Adipocyte (in vitro differentiated cells): ENCODE measurements at regions not wholly inside any gene's neighbourhood (a gene's known extent, or its start where the extent isn't known, plus 50 kb on each side); places are given as distances from the start of the nearest gene placed in this dataset.
A peak's percentile ranks its signal among the peaks of the same experiment; 100 is the strongest.

Experiments used
- DNase-seq: peaks from one replicate; pipeline ENCODE4 v3.0.0-alpha.2; 2015; ENCODE audit warnings: low read depth
- H3K27me3 ChIP-seq: replicated peaks from 2 replicates; pipeline ENCODE4 v1.7.0; 2013; ENCODE audit warnings: mild to moderate bottlenecking, low read length, moderate library complexity; ENCODE audit not compliant: control insufficient read depth, insufficient read depth
- H3K36me3 ChIP-seq: 2 replicates; pipeline ENCODE4 v1.7.0; 2013; ENCODE audit warnings: low read length, mild to moderate bottlenecking, moderate library complexity; ENCODE audit not compliant: control insufficient read depth, insufficient read depth, severe bottlenecking
- H3K4me1 ChIP-seq: 2 replicates; pipeline ENCODE4 v1.7.0; 2013; ENCODE audit warnings: mild to moderate bottlenecking, low read length, moderate library complexity; ENCODE audit not compliant: control insufficient read depth, insufficient read depth
- H3K4me3 ChIP-seq: 2 replicates; pipeline ENCODE4 v1.7.0; 2013; ENCODE audit warnings: mild to moderate bottlenecking, low read length, moderate library complexity
- H3K9ac ChIP-seq: 2 replicates; pipeline ENCODE4 v1.7.0; 2013; ENCODE audit warnings: mild to moderate bottlenecking, low read length, moderate library complexity
- H3K9me3 ChIP-seq: 2 replicates; pipeline ENCODE4 v1.7.0; 2013; ENCODE audit warnings: mild to moderate bottlenecking, low read length, moderate library complexity; ENCODE audit not compliant: control insufficient read depth

DNA sequence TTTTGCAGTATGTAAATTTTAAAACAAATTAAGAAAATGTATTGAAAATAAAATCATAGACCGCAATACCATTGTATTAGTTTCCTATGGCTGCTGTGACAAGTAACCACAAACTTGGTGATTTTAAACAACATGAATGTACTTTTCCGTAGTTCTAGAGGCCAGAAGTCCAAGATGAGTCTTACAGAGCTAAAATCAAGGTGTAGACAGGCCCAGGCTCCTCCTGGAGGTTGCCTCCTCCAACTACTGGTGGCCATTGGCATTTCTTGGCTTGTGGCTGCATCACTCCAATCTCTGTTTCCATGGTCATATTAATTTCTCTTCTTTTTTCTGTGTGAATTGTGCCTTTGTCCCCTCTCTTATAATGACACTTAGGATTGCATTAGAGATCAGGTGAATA lies 59.2 kb upstream of the ETAA1 start:
- Histone ChIP-seq H3K27me3 (no peaks in the 10 kb centered on the region), H3K9me3 (no peaks in the 10 kb centered on the region), H3K36me3 (no peaks in the 10 kb centered on the region), H3K4me1 (peaks cover 8% of the 10 kb centered on the region), H3K9ac (no peak overlapping the region), H3K4me3 (no peak overlapping the region)
- DNase-seq, result no peak

DNA sequence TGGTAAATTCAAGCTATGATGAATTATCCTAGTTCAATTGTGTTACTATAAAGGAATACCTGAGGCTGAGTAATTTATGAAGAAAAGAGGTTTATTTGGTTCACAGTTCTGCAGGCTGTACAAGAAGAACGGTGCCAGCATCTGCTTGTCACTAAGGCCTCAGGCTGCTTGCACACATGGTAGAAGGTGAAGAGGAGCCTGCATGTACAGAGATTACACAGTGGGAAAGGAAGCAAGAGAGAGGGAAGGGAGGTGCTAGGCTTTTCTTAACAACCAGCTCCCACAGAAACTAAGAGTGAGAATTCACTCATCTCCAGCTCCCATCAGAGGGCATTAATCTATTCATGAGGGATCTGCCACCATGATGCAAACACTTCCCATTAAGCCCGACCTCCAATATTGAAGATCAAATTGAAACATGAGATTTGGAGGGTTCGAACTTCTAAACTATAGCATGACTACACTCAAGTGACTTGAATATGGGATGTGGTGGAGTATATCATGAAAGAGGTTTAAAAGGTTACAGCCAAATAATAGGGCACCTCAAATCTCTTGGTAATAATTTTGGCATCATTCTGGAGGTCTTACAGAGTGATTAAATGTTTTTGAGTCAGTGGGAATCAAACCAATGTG lies 58.4 kb upstream of the ETAA1 start:
- Histone ChIP-seq H3K4me1 (peaks cover 8% of the 10 kb centered on the region), H3K36me3 (no peaks in the 10 kb centered on the region), H3K9me3 (no peaks in the 10 kb centered on the region), H3K9ac (no peak overlapping the region), H3K4me3 (no peak overlapping the region), H3K27me3 (no peaks in the 10 kb centered on the region)
- no peak for DNase-seq

DNA sequence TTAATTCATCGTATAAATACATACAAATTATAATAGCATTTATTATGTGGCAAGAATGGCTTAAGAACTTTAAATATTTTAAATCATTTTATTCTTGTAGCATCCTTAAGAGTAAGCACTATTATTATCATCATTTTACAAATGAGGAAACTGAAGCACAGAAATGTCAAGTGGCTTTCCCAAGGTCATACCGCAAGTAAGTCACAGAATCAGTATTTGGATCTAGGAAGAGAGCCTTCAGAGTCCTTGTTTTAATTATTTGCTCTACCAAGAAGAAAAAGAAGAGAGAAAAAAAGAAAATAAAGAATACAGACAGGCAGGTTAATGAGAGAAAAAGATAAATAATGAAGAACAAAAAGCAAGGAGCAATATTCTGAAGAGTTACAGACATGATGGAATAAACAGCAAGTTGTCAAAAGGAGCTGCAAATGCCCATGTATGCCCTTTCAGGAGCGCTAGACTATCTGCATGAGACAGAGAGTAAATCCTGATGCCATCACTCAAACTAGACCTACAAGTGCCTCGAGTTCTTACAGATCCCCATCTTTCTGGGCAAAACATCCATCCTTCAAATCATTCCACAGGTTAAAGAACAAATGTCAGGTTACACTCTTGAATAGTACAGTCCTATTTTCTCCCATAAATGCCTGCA lies 57.8 kb upstream of the ETAA1 start:
- Histone ChIP-seq H3K36me3 (no peaks in the 10 kb centered on the region), H3K4me3 (no peak overlapping the region), H3K4me1 (peaks cover 8% of the 10 kb centered on the region), H3K9me3 (no peaks in the 10 kb centered on the region), H3K27me3 (no peaks in the 10 kb centered on the region), H3K9ac (no peak overlapping the region)
- DNase-seq, result no peak

DNA sequence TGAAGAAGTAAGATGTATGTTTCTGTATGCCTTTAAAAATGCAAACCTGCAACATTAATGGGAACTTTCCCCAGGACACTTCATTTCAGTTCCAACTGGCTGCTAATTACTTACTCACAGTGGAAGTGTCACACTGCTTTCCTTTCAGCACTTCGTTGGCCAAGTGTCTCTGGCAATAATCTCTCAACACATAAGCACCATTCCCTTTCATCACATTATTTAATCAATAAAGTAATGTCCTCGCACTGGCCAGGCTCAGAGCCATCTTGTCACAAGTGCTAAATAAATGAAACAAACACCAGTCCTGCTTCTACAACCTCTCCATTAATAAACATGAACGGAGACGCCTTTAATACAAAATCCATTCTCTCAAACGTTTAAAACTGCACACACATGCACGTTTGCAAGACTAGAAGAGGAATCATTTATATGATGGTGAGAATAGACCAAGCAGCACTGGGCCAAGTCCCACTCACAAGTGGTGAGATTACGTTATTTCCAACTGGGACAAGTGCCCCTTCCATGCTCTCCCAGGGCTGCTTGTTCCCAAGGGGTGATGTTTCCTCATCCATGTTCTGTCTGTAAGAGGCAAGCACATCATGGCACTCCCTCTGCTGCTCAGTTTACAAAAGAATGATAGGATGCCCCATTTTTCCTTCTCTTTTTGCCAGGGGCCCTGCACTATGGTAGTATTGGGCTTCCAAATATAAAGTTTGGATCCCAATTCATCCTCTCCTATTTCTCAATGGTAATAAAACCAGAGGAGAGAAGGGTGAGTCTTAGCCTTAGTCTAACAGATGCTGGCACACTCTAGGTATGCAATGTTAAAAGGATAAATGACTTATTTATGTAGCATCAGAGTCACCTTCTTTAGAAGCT lies 56.8 kb upstream of the ETAA1 start:
- Histone ChIP-seq H3K9ac (no peak overlapping the region), H3K4me1 (peaks cover 8% of the 10 kb centered on the region), H3K27me3 (no peaks in the 10 kb centered on the region), H3K9me3 (no peaks in the 10 kb centered on the region), H3K4me3 (no peak overlapping the region), H3K36me3 (no peaks in the 10 kb centered on the region)
- DNase-seq, result no peak

DNA sequence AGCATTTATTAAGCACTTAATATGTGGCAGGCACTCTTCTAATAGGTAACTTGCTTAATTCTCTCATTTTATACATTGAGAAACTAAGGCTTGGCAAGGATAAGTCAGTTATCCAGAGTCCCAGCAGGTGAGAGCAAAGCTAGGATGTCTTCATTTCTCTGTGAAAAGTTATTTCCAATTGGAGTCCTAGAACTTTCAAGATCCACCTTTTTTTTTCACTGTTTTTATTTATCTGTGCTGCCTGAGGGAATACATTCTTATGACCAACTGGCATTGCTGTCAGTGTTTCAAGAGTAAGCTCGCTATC lies 56.2 kb upstream of the ETAA1 start:
- no peaks in the 10 kb centered on the region for H3K36me3 ChIP-seq
- H3K4me1 ChIP-seq, result peaks cover 8% of the 10 kb centered on the region
- H3K4me3 ChIP-seq, result no peak overlapping the region
- H3K9me3 ChIP-seq, result no peaks in the 10 kb centered on the region
- H3K27me3 ChIP-seq, result no peaks in the 10 kb centered on the region
- DNase-seq, result no peak
- no peak overlapping the region for H3K9ac ChIP-seq

DNA sequence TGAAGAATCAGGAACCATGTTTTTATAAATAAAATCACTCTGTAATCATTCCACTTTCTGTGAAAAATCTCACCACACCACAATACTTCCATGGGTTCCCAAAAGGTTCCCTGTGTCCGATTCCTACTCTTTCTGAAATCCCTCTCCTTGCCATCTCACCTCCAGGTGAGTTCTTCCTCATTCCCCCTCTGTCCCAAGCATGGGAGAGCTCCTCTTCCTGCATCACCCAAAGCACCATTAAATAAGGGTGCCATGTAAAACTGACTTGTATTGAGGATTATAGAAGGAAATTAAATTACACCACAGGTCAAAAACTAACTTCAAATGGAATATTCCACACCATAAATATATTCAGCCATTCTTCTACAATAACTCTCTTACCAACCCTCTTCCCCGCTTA lies 55.8 kb upstream of the ETAA1 start:
- Histone ChIP-seq H3K9ac (no peak overlapping the region), H3K9me3 (no peaks in the 10 kb centered on the region), H3K27me3 (no peaks in the 10 kb centered on the region), H3K36me3 (no peaks in the 10 kb centered on the region), H3K4me3 (no peak overlapping the region), H3K4me1 (peaks cover 8% of the 10 kb centered on the region)
- DNase-seq, result no peak

DNA sequence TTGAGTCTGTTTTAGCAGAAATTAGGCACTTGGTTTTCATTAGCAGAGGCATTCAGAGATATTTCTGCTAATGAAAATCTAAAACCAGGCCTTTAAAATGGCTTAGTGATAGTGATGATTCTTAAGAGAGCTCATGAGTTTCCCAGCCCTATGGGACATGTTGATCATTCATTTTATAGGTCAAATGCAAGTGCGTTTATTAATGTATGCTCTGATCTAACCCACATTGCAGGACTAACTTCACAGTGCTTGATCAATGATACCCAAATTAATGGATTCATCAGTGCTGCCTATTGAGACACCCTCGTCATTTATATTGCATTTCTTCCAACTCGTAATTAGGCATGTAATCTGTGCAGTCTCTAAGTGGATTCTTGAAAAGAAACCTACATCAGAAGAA lies 54.7 kb upstream of the ETAA1 start:
- DNase-seq, result no peak
- no peak overlapping the region for H3K9ac ChIP-seq
- H3K4me3 ChIP-seq, result no peak overlapping the region
- H3K36me3 ChIP-seq, result no peaks in the 10 kb centered on the region
- H3K27me3 ChIP-seq, result no peaks in the 10 kb centered on the region
- H3K4me1 ChIP-seq, result peaks cover 8% of the 10 kb centered on the region
- H3K9me3 ChIP-seq, result no peaks in the 10 kb centered on the region

DNA sequence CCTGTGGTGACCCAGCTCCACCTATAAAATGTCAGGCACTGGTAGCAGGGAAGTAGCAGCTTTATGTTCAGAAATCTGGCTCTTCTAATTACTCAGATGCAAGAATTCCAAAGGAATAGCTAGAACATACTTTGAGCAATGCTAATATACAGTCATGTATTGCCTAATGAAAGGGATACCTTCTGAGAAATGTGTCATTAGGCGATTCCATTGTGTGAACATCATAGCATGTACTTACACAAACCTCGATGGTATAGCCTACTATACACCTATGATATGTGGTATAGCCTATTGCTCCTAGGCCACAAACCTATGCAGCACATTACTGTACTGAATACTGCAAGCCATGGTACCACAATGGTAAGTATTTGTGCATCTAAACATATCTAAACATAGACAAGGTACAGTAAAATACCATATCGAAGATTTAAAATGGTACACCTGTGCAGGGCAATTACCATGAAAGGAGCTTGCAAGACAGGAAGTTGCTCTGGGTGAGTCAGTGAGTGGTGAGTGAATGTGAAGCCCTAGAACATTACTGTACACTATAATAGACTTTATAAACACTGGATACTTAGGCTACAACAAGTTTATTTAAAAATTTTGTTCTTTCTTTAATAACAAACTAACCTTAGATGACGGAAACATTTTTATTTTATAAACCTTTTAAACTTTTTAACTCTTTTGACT lies 50.3 kb upstream of the ETAA1 start:
- H3K9me3 ChIP-seq, result no peaks in the 10 kb centered on the region
- peak; percentile 15 for DNase-seq
- H3K27me3 ChIP-seq, result no peaks in the 10 kb centered on the region
- no peaks in the 10 kb centered on the region for H3K4me1 ChIP-seq
- H3K9ac ChIP-seq, result no peak overlapping the region
- no peak overlapping the region for H3K4me3 ChIP-seq
- no peaks in the 10 kb centered on the region for H3K36me3 ChIP-seq
